AG20443 (cell line): ENCODE measurements at regions not wholly inside any gene's neighbourhood (a gene's known extent, or its start where the extent isn't known, plus 50 kb on each side); places are given as distances from the start of the nearest gene placed in this dataset.
A peak's percentile ranks its signal among the peaks of the same experiment; 100 is the strongest.
"Not testable (repeated sequence)": the region's sequence is repeated elsewhere in the genome, so short reads cannot be mapped to it uniquely, and the experiment has no call there.

Source experiments
- DNase-seq: peaks from one replicate; pipeline ENCODE4 v3.0.0; 2012; ENCODE audit warnings: low spot score, mixed read lengths

- DNase-seq = peak; percentile 81
Measured at GRCh38 chr5:17127743-17128231, 89.6 kb upstream of the BASP1 start.

DNA sequence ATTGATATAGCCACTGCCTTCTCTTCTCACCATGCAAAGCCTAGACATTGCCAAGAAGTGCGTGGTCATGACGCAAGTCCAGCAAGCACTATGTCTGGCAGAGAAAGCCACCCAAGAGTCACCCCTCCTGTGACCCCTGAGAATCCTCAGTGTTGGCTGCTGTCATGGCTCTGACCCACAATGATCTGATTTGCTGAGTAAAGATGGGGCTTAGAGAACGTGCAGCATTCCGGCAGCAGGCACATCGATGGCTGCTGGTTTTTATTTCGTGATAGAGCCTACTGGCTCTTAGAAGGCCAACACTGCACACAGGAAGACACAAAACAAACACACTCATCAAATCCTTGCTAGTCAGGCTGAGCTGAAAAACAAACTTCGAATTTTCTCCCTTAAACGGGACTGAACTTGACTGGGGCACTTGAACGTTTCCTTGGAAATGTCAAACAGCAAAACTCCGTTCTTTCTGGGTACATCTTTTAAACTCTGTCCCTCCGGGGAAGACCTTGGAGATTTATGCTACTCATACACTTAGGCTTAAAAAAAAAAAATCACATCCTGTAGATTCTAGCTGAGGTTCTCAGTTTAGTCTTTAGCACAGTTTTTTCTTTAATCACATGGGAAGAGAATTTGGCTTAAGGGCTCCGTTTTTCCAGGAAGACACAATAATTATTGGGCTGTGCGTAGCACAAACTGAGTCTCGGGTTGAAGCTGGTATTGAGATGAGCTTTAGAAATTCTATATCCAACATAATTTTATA, 88.2 kb upstream of the BASP1 start:
- no peak for DNase-seq

- not testable (repeated sequence) for DNase-seq
Measured at GRCh38 chr5:17130302-17130701, 87.1 kb upstream of the BASP1 start.

DNA sequence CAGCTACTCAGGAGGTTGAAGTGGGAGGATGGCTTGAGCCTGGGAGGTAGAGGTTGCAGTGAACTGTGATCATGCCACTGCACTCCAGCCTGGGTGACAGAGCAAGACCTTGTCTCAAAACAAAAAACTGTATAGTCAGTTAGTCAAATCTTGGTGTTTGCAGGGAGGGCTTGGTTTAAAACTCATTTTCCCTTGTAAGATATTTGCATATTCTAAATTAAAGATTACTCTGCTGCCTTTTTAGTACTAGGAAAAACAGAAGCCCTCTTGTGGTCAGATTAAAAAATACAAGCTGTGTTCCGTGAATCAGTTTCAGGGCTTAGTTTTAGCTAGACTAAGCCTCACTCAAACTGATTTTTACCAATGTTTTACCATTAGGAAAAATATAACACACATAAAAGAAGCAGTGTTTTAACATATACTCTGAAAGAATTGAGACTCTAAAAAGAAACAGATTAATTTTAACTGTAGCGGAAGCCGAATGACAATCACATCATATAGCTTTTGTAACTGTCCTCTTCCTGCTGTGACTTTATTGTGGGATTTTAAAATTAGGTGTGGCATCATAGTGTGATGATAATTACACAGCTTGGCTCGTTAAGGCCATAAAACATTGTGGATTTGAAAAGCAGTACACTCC, 84.9 kb upstream of the BASP1 start:
- peak; percentile 55 for DNase-seq

GRCh38 chr5:17135050-17135449, 82.4 kb upstream of the BASP1 start:
- no peak for DNase-seq

GRCh38 chr5:17143335-17143734, 74.1 kb upstream of the BASP1 start:
- no peak for DNase-seq

- DNase-seq = no peak
Measured at GRCh38 chr5:17146280-17146841, 71.1 kb upstream of the BASP1 start.

DNA sequence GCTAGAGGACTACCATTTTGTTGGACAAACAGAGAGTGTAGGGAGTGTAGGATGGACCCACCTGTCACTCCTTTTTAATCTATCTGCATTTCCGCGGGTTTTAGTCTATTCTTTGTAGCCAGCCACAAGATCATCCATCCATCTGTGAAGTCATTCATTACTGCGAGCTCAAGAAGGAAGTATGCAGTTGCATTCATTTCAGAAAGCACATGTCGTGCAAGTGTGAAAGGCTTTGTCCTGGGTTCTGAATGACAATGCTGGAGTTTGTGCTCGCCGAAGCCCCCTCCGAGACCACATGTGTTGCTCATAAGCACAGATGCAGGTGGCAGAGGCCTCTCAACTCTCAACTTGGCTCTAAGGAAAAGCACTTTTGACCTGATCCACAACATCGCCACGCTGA, 70.3 kb upstream of the BASP1 start:
- DNase-seq = no peak

DNA sequence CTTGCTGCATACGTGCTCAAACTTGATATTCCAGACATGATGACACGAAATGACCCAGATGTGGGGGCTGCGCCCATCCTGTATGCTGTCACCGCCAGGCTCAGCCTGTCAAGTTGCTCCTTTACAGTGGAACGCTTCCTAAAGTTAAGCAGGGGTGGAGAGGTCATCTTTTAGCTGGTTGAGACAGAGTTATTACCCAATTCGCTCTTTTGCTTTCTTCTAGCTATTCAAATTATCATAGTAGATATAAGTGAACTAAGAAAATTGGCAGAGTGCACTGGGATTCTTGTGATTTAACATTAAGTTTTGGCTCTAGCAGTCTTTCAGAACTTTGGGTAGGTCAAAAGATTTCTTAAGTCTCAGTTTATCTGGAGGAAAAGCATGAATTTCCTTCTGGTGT, 69.8 kb upstream of the BASP1 start:
- no peak for DNase-seq

DNA sequence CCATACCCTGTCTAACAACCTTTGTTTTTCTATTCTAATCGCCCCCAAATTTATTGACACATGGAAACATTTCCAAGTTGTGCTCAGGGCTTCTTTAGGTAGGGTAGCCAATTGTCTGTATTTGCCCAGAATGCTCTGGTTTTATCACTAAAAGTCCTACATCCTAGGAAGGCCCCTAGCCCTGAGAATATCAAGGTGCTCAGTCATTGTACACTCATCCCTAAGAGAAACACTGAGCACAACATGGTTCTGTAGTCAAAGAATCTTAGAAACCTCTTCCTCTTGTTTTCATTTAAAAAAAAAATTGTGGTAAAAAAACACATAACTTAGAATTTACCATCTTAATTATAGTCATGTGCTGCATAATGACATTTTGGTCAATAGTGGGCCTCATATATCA, 69.0 kb upstream of the BASP1 start:
- DNase-seq = no peak

- DNase-seq = no peak
Measured at GRCh38 chr5:17149786-17150185, 67.6 kb upstream of the BASP1 start.

GRCh38 chr5:17150531-17150930, 66.9 kb upstream of the BASP1 start:
- DNase-seq = no peak

DNA sequence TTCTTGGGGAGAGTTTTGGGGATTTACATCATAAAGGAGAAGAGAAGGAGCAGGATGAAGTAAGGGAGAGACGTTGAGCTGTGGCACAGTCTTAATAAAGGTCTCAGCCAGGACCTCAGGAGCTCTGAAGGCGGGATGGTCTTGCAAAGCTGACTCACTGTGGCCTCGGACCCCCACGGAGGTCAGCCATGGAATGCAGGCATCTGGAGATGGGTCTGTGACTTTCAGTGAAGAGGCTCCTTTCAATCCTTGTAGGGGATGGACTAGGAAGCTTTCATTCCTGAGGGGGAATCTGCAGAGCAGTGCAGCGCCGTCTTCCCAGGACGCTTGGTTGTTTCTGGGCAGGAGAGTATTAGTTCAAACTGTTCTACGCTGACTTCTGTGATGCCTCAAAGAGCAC, 65.7 kb upstream of the BASP1 start:
- DNase-seq = no peak

GRCh38 chr5:17154211-17154996, 63.0 kb upstream of the BASP1 start:
- DNase-seq = peak; percentile 40

GRCh38 chr5:17156463-17156862, 61.0 kb upstream of the BASP1 start:
- no peak for DNase-seq

GRCh38 chr5:17157294-17157693, 60.1 kb upstream of the BASP1 start:
- DNase-seq = peak; percentile 56

DNA sequence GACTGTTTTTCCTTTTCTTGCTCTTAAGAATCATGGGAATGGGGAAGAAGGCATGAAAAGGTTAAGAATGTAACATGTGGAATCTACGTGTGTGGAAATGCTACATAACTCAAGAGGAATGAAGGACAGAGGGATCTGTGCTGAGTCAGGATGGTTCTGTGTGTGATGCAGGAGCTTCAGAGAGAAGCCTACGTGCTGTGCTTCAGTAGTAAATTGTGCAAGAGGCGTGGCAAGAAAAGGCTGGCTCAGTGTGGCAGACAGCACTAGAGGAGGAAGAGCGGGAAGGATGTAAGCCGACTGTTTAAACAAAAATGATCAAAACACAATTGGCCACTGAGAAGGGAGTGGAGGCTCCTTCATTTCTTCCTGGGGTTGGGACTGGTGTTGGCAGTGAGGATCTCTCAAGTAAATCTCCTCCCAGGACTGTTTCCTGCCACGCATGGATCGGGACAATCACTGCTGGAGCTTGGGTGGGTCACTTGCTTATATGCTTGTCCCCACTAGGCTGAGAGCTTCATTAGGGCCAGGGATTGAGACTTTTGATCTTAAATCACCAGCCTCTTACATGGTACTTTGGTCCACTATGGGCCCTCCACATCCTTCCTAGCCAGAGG, 59.4 kb upstream of the BASP1 start:
- peak; percentile 90 for DNase-seq

- DNase-seq = no peak
Measured at GRCh38 chr5:17160756-17161040, 56.7 kb upstream of the BASP1 start.

DNA sequence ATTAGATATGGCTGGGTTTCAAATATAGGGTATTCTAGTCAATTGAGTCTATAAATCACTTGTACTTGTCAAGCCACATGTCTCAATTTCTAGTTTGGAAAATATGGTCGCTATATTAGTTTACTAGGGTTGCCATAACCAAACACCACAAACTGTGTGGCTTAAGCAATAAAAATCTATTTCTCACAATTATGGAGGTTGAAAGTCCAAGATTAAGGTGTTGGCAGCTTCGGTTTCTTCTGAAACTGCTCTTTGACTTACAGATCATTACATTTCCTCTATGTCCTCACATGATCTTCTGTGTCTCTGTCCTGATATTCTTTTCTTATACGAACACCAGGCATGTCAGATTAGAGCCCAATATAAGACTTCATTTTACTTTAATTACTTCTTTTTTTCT, 55.8 kb upstream of the BASP1 start:
- no peak for DNase-seq

- no peak for DNase-seq
Measured at GRCh38 chr5:17163221-17163620, 54.2 kb upstream of the BASP1 start.

- no peak for DNase-seq
Measured at GRCh38 chr5:17167171-17167891, 50.1 kb upstream of the BASP1 start.
